IMR-90 (cell line): ENCODE measurements at regions not wholly inside any gene's neighbourhood (a gene's known extent, or its start where the extent isn't known, plus 50 kb on each side); places are given as distances from the start of the nearest gene placed in this dataset.

Experiments
- ATAC-seq: fragments of 200-7000 bp; cut with Tn5 transposase; 2 replicates; pipeline ENCODE4 v1.9.1; 2020; ENCODE audit warnings: low read depth, mild to moderate bottlenecking, moderate library complexity
- BruUV-seq: library from RNA; stranded (reverse); fragments of 400-500 nt; replicated peaks from 2 replicates; lab custom pipeline; 2021; lab: Mats Ljungman, UMichigan
- CTCF ChIA-PET: fragments of 300-600 bp; formaldehyde crosslinking; extraction: SDS; loops from one replicate; lab custom pipeline; 2021; ENCODE audit warnings: antibody characterized with exemption; lab: Yijun Ruan, JAX
- POLR2A ChIA-PET: fragments of 300-600 bp; sonication (Branson Sonifier 250); formaldehyde crosslinking; loops from one replicate; lab custom pipeline; 2022; ENCODE audit warnings: antibody characterized with exemption; ENCODE audit not compliant: unreplicated experiment; lab: Charles Lee
- DNase-seq: peaks from one replicate; pipeline ENCODE4 v3.0.0; 2013
- H2AFZ ChIP-seq: replicated peaks from 2 replicates; pipeline ENCODE3; 2013; ENCODE audit warnings: low read length, mild to moderate bottlenecking; ENCODE audit not compliant: poor library complexity
- H2AK5ac ChIP-seq: 2 replicates; pipeline ENCODE4 v1.6.1; 2013; ENCODE audit warnings: low read depth, low read length, inconsistent platforms
- H2AK9ac ChIP-seq: replicated peaks from 2 replicates; pipeline ENCODE3; 2013; ENCODE audit warnings: mild to moderate bottlenecking, low read depth, low read length, moderate library complexity; ENCODE audit not compliant: poor library complexity
- H2BK120ac ChIP-seq: 2 replicates; pipeline ENCODE4 v1.6.1; 2013; ENCODE audit warnings: low read depth, low read length, inconsistent platforms
- H2BK15ac ChIP-seq: 3 replicates; pipeline ENCODE4 v1.6.1; 2013; ENCODE audit warnings: low read depth, low read length, inconsistent platforms
- H2BK20ac ChIP-seq: 2 replicates; pipeline ENCODE4 v1.6.1; 2013; ENCODE audit warnings: low read depth, mild to moderate bottlenecking, inconsistent platforms, low read length, moderate library complexity
- H2BK5ac ChIP-seq: 2 replicates; pipeline ENCODE4 v1.6.1; 2013; ENCODE audit warnings: mild to moderate bottlenecking, low read depth, low read length, inconsistent platforms; ENCODE audit not compliant: poor library complexity, severe bottlenecking
- H3K14ac ChIP-seq: replicated peaks from 2 replicates; pipeline ENCODE4 v1.6.1; 2013; ENCODE audit warnings: low read depth, low read length, inconsistent platforms
- H3K18ac ChIP-seq: 2 replicates; pipeline ENCODE4 v1.6.1; 2013; ENCODE audit warnings: low read depth, low read length, control low read depth
- H3K23ac ChIP-seq: 2 replicates; pipeline ENCODE4 v1.6.1; 2013; ENCODE audit warnings: low read depth, low read length, inconsistent platforms
- H3K27ac ChIP-seq: 2 replicates; pipeline ENCODE4 v1.5.1; 2013; ENCODE audit warnings: mild to moderate bottlenecking, control low read depth, low read length; ENCODE audit not compliant: insufficient read depth
- H3K27me3 ChIP-seq: 2 replicates; pipeline ENCODE4 v1.6.1; 2013; ENCODE audit warnings: low read length; ENCODE audit not compliant: control insufficient read depth, insufficient read depth
- H3K36me3 ChIP-seq: 2 replicates; pipeline ENCODE4 v1.6.1; 2013; ENCODE audit warnings: low read length, mixed read lengths; ENCODE audit not compliant: control insufficient read depth, insufficient read depth
- H3K4ac ChIP-seq: 2 replicates; pipeline ENCODE4 v1.6.1; 2013; ENCODE audit warnings: low read depth, low read length, inconsistent platforms
- H3K4me1 ChIP-seq: 2 replicates; pipeline ENCODE4 v1.6.1; 2013; ENCODE audit warnings: low read length, mixed read lengths; ENCODE audit not compliant: control insufficient read depth, insufficient read depth
- H3K4me2 ChIP-seq: 2 replicates; pipeline ENCODE4 v1.6.1; 2013; ENCODE audit warnings: low read depth, mild to moderate bottlenecking, control low read depth, low read length, moderate library complexity
- H3K4me3 ChIP-seq: 2 replicates; pipeline ENCODE4 v1.5.1; 2013; ENCODE audit warnings: low read depth, mild to moderate bottlenecking, control low read depth, low read length, moderate library complexity; ENCODE audit not compliant: insufficient read depth
- H3K56ac ChIP-seq: 2 replicates; pipeline ENCODE4 v1.6.1; 2013; ENCODE audit warnings: low read length, inconsistent platforms; ENCODE audit not compliant: insufficient read depth; ENCODE audit errors: extremely low read depth
- H3K79me1 ChIP-seq, 2 experiments: 2 replicates each; pipeline ENCODE4 v1.6.1; 2013; ENCODE audit warnings: low read length in 2 of 2, inconsistent platforms in 1 of 2, low read depth in 1 of 2
- H3K9ac ChIP-seq: 2 replicates; pipeline ENCODE4 v1.6.1; 2013; ENCODE audit warnings: low read depth, low read length, control low read depth
- H3K9me1 ChIP-seq: 2 replicates; pipeline ENCODE4 v1.6.1; 2013; ENCODE audit warnings: low read length, inconsistent platforms; ENCODE audit not compliant: insufficient read depth
- H3K9me3 ChIP-seq: 2 replicates; pipeline ENCODE4 v1.6.1; 2013; ENCODE audit warnings: low read length; ENCODE audit not compliant: control insufficient read depth, insufficient read depth
- H4K20me1 ChIP-seq: 2 replicates; pipeline ENCODE4 v1.6.1; 2013; ENCODE audit warnings: low read length, inconsistent platforms; ENCODE audit not compliant: insufficient read depth
- H4K5ac ChIP-seq: 2 replicates; pipeline ENCODE4 v1.6.1; 2013; ENCODE audit warnings: mild to moderate bottlenecking, low read depth, low read length, control low read depth
- H4K8ac ChIP-seq, 2 experiments: 2 replicates each; pipeline ENCODE4 v1.6.1; 2013; ENCODE audit warnings: low read depth in 2 of 2, low read length in 2 of 2, control low read depth in 1 of 2, inconsistent platforms in 1 of 2
- H4K91ac ChIP-seq: 2 replicates; pipeline ENCODE4 v1.6.1; 2013; ENCODE audit warnings: low read depth, low read length, inconsistent platforms; ENCODE audit not compliant: insufficient read depth
- CHD1 ChIP-seq: IDR thresholded peaks from 2 replicates; pipeline ENCODE4 v1.6.1; 2012; ENCODE audit warnings: low read depth, low read length, improper control_type of control experiment
- CTCF ChIP-seq: conservative IDR thresholded peaks from 2 replicates; pipeline ENCODE4 v1.5.1; 2012; ENCODE audit warnings: mild to moderate bottlenecking, low read depth, low read length, improper control_type of control experiment
- MAZ ChIP-seq: IDR thresholded peaks from 2 replicates; pipeline ENCODE4 v1.6.1; 2012; ENCODE audit warnings: low read depth, mild to moderate bottlenecking, low read length, improper control_type of control experiment, moderate library complexity, borderline replicate concordance
- RAD21 ChIP-seq: IDR thresholded peaks from 2 replicates; pipeline ENCODE4 v1.6.1; 2012; ENCODE audit warnings: low read length, improper control_type of control experiment
- WGBS, 2 experiments: methylation state at CpG; one replicate each; pipeline versions ENCODE4 v1.1.5 to v1.1.7; 2013; ENCODE audit warnings: missing lambda C conversion rate in 2 of 2; ENCODE audit not compliant: insufficient read length in 1 of 2; ENCODE audit errors: extremely low coverage in 2 of 2; 5-methylcytosine and 5-hydroxymethylcytosine counted together
- dilution Hi-C: fragments of 300-500 bp; cut with HindIII; formaldehyde crosslinking; loops from one replicate; pipeline ENCODE4 v1.14.3; 2018; ENCODE audit warnings: low sequenced_read_pairs; ENCODE audit not compliant: unreplicated experiment
- in situ Hi-C: fragments of 300-500 bp; cut with MboI; formaldehyde crosslinking; loops from 3 replicates; pipeline ENCODE4 v1.14.3; 2019; ENCODE audit warnings: low sequenced_read_pairs, inconsistent platforms, mixed read lengths
- intact Hi-C: fragments of 100-400 bp; cut with micrococcal nuclease; formaldehyde crosslinking; loops from 2 replicates; pipeline ENCODE4 v1.10.0; 2022

- no peak overlapping the region for H3K27ac ChIP-seq
- WGBS, 2 experiments = 80% methylated on average over 1 of the region's 6 CpGs; no CpG with 5 or more reads in 1 of the 2 experiments
- no peak overlapping the region for H4K91ac ChIP-seq
- no peaks in the 10 kb centered on the region; a peak in 1 of 4 replicates for H3K79me1 ChIP-seq
- TF ChIP-seq MAZ = no peak
- TF ChIP-seq CHD1 = no peak
- TF ChIP-seq RAD21 = no peak
- no peak for TF ChIP-seq CTCF
- ChIA-PET CTCF (no interaction called here), POLR2A (no interaction called here)
- no peak overlapping the region for H3K9ac ChIP-seq
- H2AFZ ChIP-seq = no peak overlapping the region
- no peak overlapping the region for H2BK120ac ChIP-seq
- H3K14ac ChIP-seq = no peak overlapping the region
- H2BK20ac ChIP-seq = no peak overlapping the region
- H4K20me1 ChIP-seq = no peaks in the 10 kb centered on the region
- in situ Hi-C loops (no loop called here), dilution Hi-C loops (no loop called here), intact Hi-C loops (no loop called here)
- H3K9me1 ChIP-seq = no peaks in the 10 kb centered on the region
- no peak overlapping the region for H4K8ac ChIP-seq
- no peaks in the 10 kb centered on the region for H3K36me3 ChIP-seq
- H3K18ac ChIP-seq = no peak overlapping the region
- no peak overlapping the region for H3K4me2 ChIP-seq
- no peak overlapping the region for H2AK5ac ChIP-seq
- H3K9me3 ChIP-seq = no peaks in the 10 kb centered on the region; the same call in 1 of the 2 replicates
- DNase-seq (no peak), ATAC-seq (no peak)
- no peak overlapping the region for H2BK15ac ChIP-seq
- no peak overlapping the region for H2BK5ac ChIP-seq
- no peak overlapping the region for H4K5ac ChIP-seq
- no peak overlapping the region for H3K56ac ChIP-seq
- no peak overlapping the region for H3K4me3 ChIP-seq
- no peak overlapping the region for H2AK9ac ChIP-seq
- H3K4me1 ChIP-seq = no peaks in the 10 kb centered on the region
- H3K23ac ChIP-seq = no peak overlapping the region
- no peaks in the 10 kb centered on the region for H3K27me3 ChIP-seq
- no TSS peak for BruUV-seq
- H3K4ac ChIP-seq = no peak overlapping the region
Observed at GRCh38 chr19:27754700-27755099, 1458.3 kb downstream of the UQCRFS1 start.
